GM12878 (cell line): ENCODE measurements at regions not wholly inside any gene's neighbourhood (a gene's known extent, or its start where the extent isn't known, plus 50 kb on each side); places are given as distances from the start of the nearest gene placed in this dataset.

Source experiments
- ATF2 ChIP-seq: IDR thresholded peaks from 2 replicates; pipeline ENCODE4 v1.6.1; 2012; ENCODE audit warnings: low read length, inconsistent platforms
- ATF7 ChIP-seq: fragments of 450-650 bp; IDR thresholded peaks from 2 replicates; pipeline ENCODE4 v1.6.1; 2016; ENCODE audit warnings: low read depth, mild to moderate bottlenecking
- BCL3 ChIP-seq: IDR thresholded peaks from 2 replicates; pipeline ENCODE4 v1.6.1; 2011; ENCODE audit warnings: borderline replicate concordance, low read depth, mild to moderate bottlenecking, moderate library complexity, low read length; ENCODE audit not compliant: insufficient read depth, poor library complexity, severe bottlenecking
- BRCA1 ChIP-seq: IDR thresholded peaks from 2 replicates; pipeline ENCODE4 v1.6.1; 2011; ENCODE audit warnings: low read depth, low read length, improper control_type of control experiment
- CREB1 ChIP-seq: IDR thresholded peaks from 2 replicates; pipeline ENCODE4 v1.6.1; 2012; ENCODE audit warnings: low read depth, mild to moderate bottlenecking, inconsistent platforms
- CREM ChIP-seq: IDR thresholded peaks from 2 replicates; pipeline ENCODE4 v1.6.1; 2014; ENCODE audit warnings: antibody characterized with exemption, low read depth
- EED ChIP-seq: sonication (generic); IDR thresholded peaks from 2 replicates; pipeline ENCODE4 v1.6.1; 2016; ENCODE audit warnings: antibody characterized with exemption, low read depth
- EGR1 ChIP-seq, 2 experiments: IDR thresholded peaks; 1 replicate in 1 of 2; 2 replicates in 1 of 2; pipeline ENCODE4 v1.6.1; 2011 to 2012; ENCODE audit warnings: low read depth in 2 of 2, low read length in 2 of 2, borderline replicate concordance in 1 of 2, mild to moderate bottlenecking in 1 of 2, moderate library complexity in 1 of 2
- ETV6 ChIP-seq, 2 experiments: fragments of 450-650 bp in 1 of 2; IDR thresholded peaks in 1 of 2; conservative IDR thresholded peaks in 1 of 2; 2 replicates each; pipeline ENCODE4 v1.6.1; 2014; ENCODE audit warnings: antibody characterized with exemption in 1 of 2, borderline replicate concordance in 1 of 2, low read depth in 1 of 2, mild to moderate bottlenecking in 1 of 2, moderate library complexity in 1 of 2
- GATAD2B ChIP-seq: fragments of 450-650 bp; conservative IDR thresholded peaks from 2 replicates; pipeline ENCODE4 v1.6.1; 2017; ENCODE audit warnings: low read depth, mild to moderate bottlenecking, moderate library complexity
- IKZF1 ChIP-seq: fragments of 450-650 bp; conservative IDR thresholded peaks from 2 replicates; pipeline ENCODE4 v1.6.1; 2017; ENCODE audit warnings: antibody characterized with exemption, mild to moderate bottlenecking
- IRF4 ChIP-seq: IDR thresholded peaks from 2 replicates; pipeline ENCODE4 v1.6.1; 2011; ENCODE audit warnings: low read depth, low read length
- JUNB ChIP-seq: IDR thresholded peaks from 2 replicates; pipeline ENCODE4 v1.6.1; 2016; ENCODE audit warnings: antibody characterized with exemption, mild to moderate bottlenecking
- KDM1A ChIP-seq: fragments of 200-600 bp; sonication (generic); IDR thresholded peaks from 2 replicates; pipeline ENCODE4 v1.6.1; 2016; ENCODE audit warnings: borderline replicate concordance
- MEF2B ChIP-seq: fragments of 450-650 bp; IDR thresholded peaks from 2 replicates; pipeline ENCODE4 v1.6.1; 2018; ENCODE audit warnings: mild to moderate bottlenecking, moderate library complexity; ENCODE audit not compliant: partially characterized antibody, poor library complexity, severe bottlenecking
- PAX5 ChIP-seq: IDR thresholded peaks from 2 replicates; pipeline ENCODE4 v1.6.1; 2011; ENCODE audit warnings: low read depth, low read length, borderline replicate concordance
- PKNOX1 ChIP-seq: fragments of 450-650 bp; IDR thresholded peaks from 2 replicates; pipeline ENCODE4 v1.6.1; 2016; ENCODE audit warnings: mild to moderate bottlenecking
- RBBP5 ChIP-seq: fragments of 200-600 bp; sonication (generic); conservative IDR thresholded peaks from 2 replicates; pipeline ENCODE4 v1.6.1; 2016
- RCOR1 ChIP-seq: conservative IDR thresholded peaks from 2 replicates; pipeline ENCODE4 v1.6.1; 2012; ENCODE audit warnings: low read depth, low read length, improper control_type of control experiment
- RFX5 ChIP-seq: IDR thresholded peaks from 2 replicates; pipeline ENCODE4 v1.6.1; 2011; ENCODE audit warnings: low read depth, low read length, improper control_type of control experiment
- RUNX3 ChIP-seq: IDR thresholded peaks from 2 replicates; pipeline ENCODE4 v1.6.1; 2012; ENCODE audit warnings: low read length, inconsistent platforms
- SKIL ChIP-seq: fragments of 450-650 bp; IDR thresholded peaks from 2 replicates; pipeline ENCODE4 v1.6.1; 2017; ENCODE audit warnings: mild to moderate bottlenecking, low read depth, inconsistent platforms; ENCODE audit not compliant: poor library complexity, severe bottlenecking
- SMAD5 ChIP-seq: IDR thresholded peaks from 2 replicates; pipeline ENCODE4 v1.6.1; 2016; ENCODE audit warnings: antibody characterized with exemption, low read depth
- TAF1 ChIP-seq: IDR thresholded peaks from 2 replicates; pipeline ENCODE4 v1.6.1; 2011; ENCODE audit warnings: mild to moderate bottlenecking, low read depth, low read length, borderline replicate concordance
- USF2 ChIP-seq: IDR thresholded peaks from 2 replicates; pipeline ENCODE4 v1.6.1; 2011; ENCODE audit warnings: low read depth, low read length, improper control_type of control experiment, borderline replicate concordance
- YY1 ChIP-seq: IDR thresholded peaks from 2 replicates; pipeline ENCODE4 v1.6.1; 2011; ENCODE audit warnings: low read depth, mild to moderate bottlenecking, low read length

GRCh38 chr3:22959593-22959992 lies 243.5 kb upstream of the UBE2E2 start (continued):
- 0 out of 2 replicates have a peak, but pooled peaks have one; percentile 39 for TF ChIP-seq RCOR1
- peak; percentile 86 for TF ChIP-seq MEF2B
- TF ChIP-seq TAF1 = no peak
- TF ChIP-seq RBBP5 = no peak
- TF ChIP-seq JUNB = peak; percentile 64
- TF ChIP-seq EED = peak; percentile 80
- peak; percentile 60; the same call in 1 of the 2 replicates for TF ChIP-seq YY1
- 0 out of 2 replicates have a peak, but pooled peaks have one; percentile 27 for TF ChIP-seq GATAD2B
- TF ChIP-seq IKZF1 = peak; percentile 72
- peak; percentile 33 for TF ChIP-seq BCL3
- TF ChIP-seq SMAD5 = no peak
- TF ChIP-seq ATF7 = peak; percentile 15; the same call in 1 of the 2 replicates
- peak in 1 of 2 experiments; percentile 40; a peak in 1 of 3 replicates for TF ChIP-seq EGR1 (IDR thresholded peaks at IDR 0.05; ENCODE audit: borderline replicate concordance in 1 of 2, low read depth in 2 of 2, low read length in 2 of 2)
- TF ChIP-seq RUNX3 = peak; percentile 69
- 0 out of 2 replicates have a peak, but pooled peaks have one; percentile 66 for TF ChIP-seq PAX5
- no peak for TF ChIP-seq BRCA1
- peak; percentile 38; the same call in 1 of the 2 replicates for TF ChIP-seq CREM
- TF ChIP-seq PKNOX1 = 0 out of 2 replicates have a peak, but pooled peaks have one; percentile 31
- peak; percentile 82 for TF ChIP-seq CREB1
- no peak for TF ChIP-seq USF2
- TF ChIP-seq ATF2 = peak; percentile 52
- TF ChIP-seq RFX5 = peak; percentile 77; the same call in 1 of the 2 replicates
- TF ChIP-seq IRF4 = peak; percentile 68; the same call in 1 of the 2 replicates
- TF ChIP-seq SKIL = peak; percentile 22
- peak in 1 of 2 experiments; percentile 49; a peak in 1 of 4 replicates for TF ChIP-seq ETV6 (conservative IDR thresholded peaks at IDR 0.05 in 1 of 2, IDR thresholded peaks at IDR 0.05 in 1 of 2; ENCODE audit: borderline replicate concordance in 1 of 2, low read depth in 1 of 2)
- TF ChIP-seq KDM1A = no peak
